DOHH2 (cell line): ENCODE measurements at regions not wholly inside any gene's neighbourhood (a gene's known extent, or its start where the extent isn't known, plus 50 kb on each side); places are given as distances from the start of the nearest gene placed in this dataset.

Experiments
- H3F3A ChIP-seq: fragments of 200-600 bp; sonication (generic), shearing (Covaris generic); 2 replicates; pipeline ENCODE4 v1.6.0; 2016; ENCODE audit warnings: antibody characterized with exemption, mild to moderate bottlenecking; ENCODE audit not compliant: control insufficient read depth, insufficient read depth
- H3K27ac ChIP-seq: fragments of 200-600 bp; sonication (generic); 2 replicates; pipeline ENCODE4 v1.5.1; 2014; ENCODE audit warnings: low read depth, mild to moderate bottlenecking, low read length, moderate library complexity
- H3K27me3 ChIP-seq: fragments of 200-600 bp; sonication (generic); 2 replicates; pipeline ENCODE4 v1.6.1; 2014; ENCODE audit warnings: mild to moderate bottlenecking, low read length, mixed read lengths; ENCODE audit not compliant: control insufficient read depth
- H3K36me3 ChIP-seq: fragments of 200-600 bp; sonication (generic); 2 replicates; pipeline ENCODE4 v1.6.1; 2014; ENCODE audit warnings: mild to moderate bottlenecking, low read length, moderate library complexity, mixed read lengths; ENCODE audit not compliant: control insufficient read depth
- H3K4me1 ChIP-seq: fragments of 200-600 bp; sonication (generic); 2 replicates; pipeline ENCODE4 v1.6.1; 2014; ENCODE audit warnings: mild to moderate bottlenecking, low read length, mixed read lengths; ENCODE audit not compliant: control insufficient read depth
- H3K4me2 ChIP-seq: fragments of 200-600 bp; sonication (generic); 2 replicates; pipeline ENCODE4 v1.6.0; 2014; ENCODE audit warnings: mild to moderate bottlenecking, low read length, moderate library complexity
- H3K4me3 ChIP-seq: fragments of 200-600 bp; sonication (generic); 2 replicates; pipeline ENCODE4 v1.5.1; 2014; ENCODE audit warnings: mild to moderate bottlenecking, low read length, mixed read lengths
- H3K79me2 ChIP-seq: fragments of 200-600 bp; sonication (generic); 2 replicates; pipeline ENCODE4 v1.6.1; 2014; ENCODE audit warnings: mild to moderate bottlenecking, low read length, mixed read lengths; ENCODE audit not compliant: control insufficient read depth
- H3K9me2 ChIP-seq: fragments of 200-600 bp; sonication (generic); replicated peaks from 2 replicates; pipeline ENCODE4 v1.6.1; 2014; ENCODE audit warnings: mild to moderate bottlenecking, low read length, mixed read lengths; ENCODE audit not compliant: control insufficient read depth
- H3K9me3 ChIP-seq: fragments of 200-600 bp; sonication (generic); 2 replicates; pipeline ENCODE4 v1.6.1; 2014; ENCODE audit warnings: antibody characterized with exemption, low read length, mixed read lengths; ENCODE audit not compliant: control insufficient read depth, insufficient read depth
- H4K20me1 ChIP-seq: fragments of 200-600 bp; sonication (generic); 2 replicates; pipeline ENCODE4 v1.6.0; 2014; ENCODE audit warnings: low read depth, mild to moderate bottlenecking, antibody characterized with exemption, low read length, moderate library complexity; ENCODE audit not compliant: control insufficient read depth, insufficient read depth
- CTCF ChIP-seq: fragments of 200-600 bp; sonication (generic); IDR thresholded peaks from one replicate; pipeline ENCODE4 v1.5.1; 2014; ENCODE audit warnings: antibody characterized with exemption, mild to moderate bottlenecking, low read depth, low read length; ENCODE audit not compliant: poor library complexity, severe bottlenecking
- EZH2phosphoT487 ChIP-seq: fragments of 200-600 bp; sonication (generic); IDR thresholded peaks from 2 replicates; pipeline ENCODE4 v1.6.1; 2017; ENCODE audit warnings: borderline replicate concordance, mild to moderate bottlenecking, antibody characterized with exemption, low read length, moderate library complexity, mixed read lengths

GRCh38 chr1:34655206-34655874 lies 99.5 kb upstream of the GJB5 start:
- H3K9me2 ChIP-seq, result no peaks in the 10 kb centered on the region
- H3K79me2 ChIP-seq, result no peaks in the 10 kb centered on the region
- H3K27me3 ChIP-seq, result no peaks in the 10 kb centered on the region
- H3K4me3 ChIP-seq, result no peak overlapping the region
- H3K27ac ChIP-seq, result no peak overlapping the region
- TF ChIP-seq EZH2phosphoT487, result no peak
- no peak overlapping the region for H3K4me2 ChIP-seq
- no peaks in the 10 kb centered on the region for H3K4me1 ChIP-seq
- no peaks in the 10 kb centered on the region for H3K36me3 ChIP-seq
- no peaks in the 10 kb centered on the region for H4K20me1 ChIP-seq
- H3K9me3 ChIP-seq, result no peaks in the 10 kb centered on the region
- no peaks in the 10 kb centered on the region for H3F3A ChIP-seq

GRCh38 chr1:34655875-34656240 lies 99.0 kb upstream of the GJB5 start:
- H3K9me3 ChIP-seq, result no peaks in the 10 kb centered on the region
- H3K4me2 ChIP-seq, result no peak overlapping the region
- H3K27ac ChIP-seq, result no peak overlapping the region
- TF ChIP-seq CTCF (no peak), EZH2phosphoT487 (no peak)
- no peaks in the 10 kb centered on the region for H3K27me3 ChIP-seq
- no peaks in the 10 kb centered on the region for H3F3A ChIP-seq
- H3K4me1 ChIP-seq, result no peaks in the 10 kb centered on the region
- H3K9me2 ChIP-seq, result no peaks in the 10 kb centered on the region
- H3K79me2 ChIP-seq, result no peaks in the 10 kb centered on the region
- H3K36me3 ChIP-seq, result no peaks in the 10 kb centered on the region
- H4K20me1 ChIP-seq, result no peaks in the 10 kb centered on the region
- no peak overlapping the region for H3K4me3 ChIP-seq

GRCh38 chr1:34656299-34656698 lies 98.5 kb upstream of the GJB5 start:
- Histone ChIP-seq H3K4me1 (no peaks in the 10 kb centered on the region), H3K79me2 (no peaks in the 10 kb centered on the region), H3K36me3 (no peaks in the 10 kb centered on the region), H3K9me3 (no peaks in the 10 kb centered on the region), H3K9me2 (no peaks in the 10 kb centered on the region), H3K27me3 (no peaks in the 10 kb centered on the region), H3K4me2 (no peak overlapping the region), H4K20me1 (no peaks in the 10 kb centered on the region), H3K4me3 (no peak overlapping the region), H3F3A (no peaks in the 10 kb centered on the region), H3K27ac (no peak overlapping the region)
- no peak for TF ChIP-seq CTCF
- no peak for TF ChIP-seq EZH2phosphoT487

- H3K9me2 ChIP-seq, result no peaks in the 10 kb centered on the region
- H3K4me2 ChIP-seq, result no peak overlapping the region
- H3F3A ChIP-seq, result no peaks in the 10 kb centered on the region
- H3K4me3 ChIP-seq, result no peak overlapping the region
- no peak overlapping the region for H3K27ac ChIP-seq
- H3K4me1 ChIP-seq, result no peaks in the 10 kb centered on the region
- no peaks in the 10 kb centered on the region for H3K36me3 ChIP-seq
- no peaks in the 10 kb centered on the region for H3K27me3 ChIP-seq
- H3K9me3 ChIP-seq, result no peaks in the 10 kb centered on the region
- TF ChIP-seq CTCF, result no peak
- TF ChIP-seq EZH2phosphoT487, result no peak
- no peaks in the 10 kb centered on the region for H3K79me2 ChIP-seq
- no peaks in the 10 kb centered on the region for H4K20me1 ChIP-seq
Measured at GRCh38 chr1:34656731-34657130, 98.1 kb upstream of the GJB5 start.
